ENCODE measurements at regions not wholly inside any gene's neighbourhood (a gene's known extent, or its start where the extent isn't known, plus 50 kb on each side); places are given as distances from the start of the nearest gene placed in this dataset.

GRCh38 chr4:102447413-102447812 lies 53.7 kb upstream of the NFKB1 start:
- peak overlapping the region in 1 of 2 donors; percentile 59 for H3K27ac Mint-ChIP-seq
- H3K4me1 Mint-ChIP-seq: peaks cover 8% of the 10 kb centered on the region in 2 donors
- no peaks in the 10 kb centered on the region for H3K36me3 Mint-ChIP-seq
- DNase-seq (peak in 1 of 2 donors; percentile 26), ATAC-seq (peak; percentile 62 to 71 (median 66))
- intact Hi-C loops (cut with micrococcal nuclease): loop anchor here (5.0 kb wide), 1 partner anchor 650 kb away; the partner anchor contains the start of gene BDH2
- no peaks in the 10 kb centered on the region for H3K27me3 ChIP-seq (ENCODE audit: control insufficient read depth, insufficient read depth, low read length)
- H3K27me3 Mint-ChIP-seq (ENCODE audit: low read depth in 2 of 2): no peaks in the 10 kb centered on the region
- no peak for TF ChIP-seq CTCF (IDR thresholded peaks at IDR 0.05)
- H3K36me3 ChIP-seq (ENCODE audit: control insufficient read depth, insufficient read depth, low read length): no peaks in the 10 kb centered on the region
- no peak overlapping the region for H3K4me3 Mint-ChIP-seq
- no peaks in the 10 kb centered on the region for H3K9me3 Mint-ChIP-seq
- no peaks in the 10 kb centered on the region for H3K9me3 ChIP-seq (ENCODE audit: control insufficient read depth, insufficient read depth, low read length)
- 19% methylated on average over 4 of the region's 4 CpGs for WGBS (ENCODE audit: insufficient coverage)
- no peak overlapping the region for H3K4me3 ChIP-seq (ENCODE audit: low read length)
- H3K4me1 ChIP-seq (ENCODE audit: control insufficient read depth, insufficient read depth, low read length): peaks cover 3% of the 10 kb centered on the region
- no peak overlapping the region for H3K27ac ChIP-seq (ENCODE audit: low read length)

- Histone ChIP-seq H3K4me1 (ENCODE audit: control insufficient read depth, insufficient read depth, low read length) (peaks cover 3% of the 10 kb centered on the region), H3K9me3 (ENCODE audit: control insufficient read depth, insufficient read depth, low read length) (no peaks in the 10 kb centered on the region), H3K27me3 (ENCODE audit: control insufficient read depth, insufficient read depth, low read length) (no peaks in the 10 kb centered on the region), H3K4me3 (ENCODE audit: low read length) (no peak overlapping the region), H3K36me3 (ENCODE audit: control insufficient read depth, insufficient read depth, low read length) (no peaks in the 10 kb centered on the region), H3K27ac (ENCODE audit: low read length) (no peak overlapping the region)
- DNase-seq (peak in 1 of 2 donors; percentile 84), ATAC-seq (peak; percentile 62 to 89 (median 73))
- no peak overlapping the region for H3K27ac Mint-ChIP-seq
- peak; percentile 61 for TF ChIP-seq CTCF (IDR thresholded peaks at IDR 0.05)
- 86% methylated on average over 3 of the region's 4 CpGs for WGBS (ENCODE audit: insufficient coverage)
- no peak overlapping the region for H3K4me3 Mint-ChIP-seq
- no peaks in the 10 kb centered on the region for H3K36me3 Mint-ChIP-seq
- H3K9me3 Mint-ChIP-seq: no peaks in the 10 kb centered on the region
- peaks cover 8% of the 10 kb centered on the region in 2 donors for H3K4me1 Mint-ChIP-seq
- intact Hi-C loops (cut with micrococcal nuclease): loop anchor here (1.0 to 5.0 kb wide), 3 partner anchors 175 to 647 kb away; partner anchors contain the start of gene BDH2
- H3K27me3 Mint-ChIP-seq (ENCODE audit: low read depth in 2 of 2): no peaks in the 10 kb centered on the region
Measured at GRCh38 chr4:102449751-102450352, 51.3 kb upstream of the NFKB1 start.

GRCh38 chr4:102451266-102451665 lies 49.9 kb upstream of the NFKB1 start:
- intact Hi-C loops (cut with micrococcal nuclease): no loop called here
- no peaks in the 10 kb centered on the region for H3K9me3 Mint-ChIP-seq
- H3K27ac Mint-ChIP-seq: no peak overlapping the region

More at GRCh38 chr4:102451266-102451665, 49.9 kb upstream of the NFKB1 start:
- Mint-ChIP-seq H3K27me3 (ENCODE audit: low read depth in 2 of 2) (no peaks in the 10 kb centered on the region), H3K4me1 (peaks cover 8% of the 10 kb centered on the region in 2 donors), H3K36me3 (no peaks in the 10 kb centered on the region), H3K4me3 (no peak overlapping the region)
- Histone ChIP-seq H3K4me3 (ENCODE audit: low read length) (no peak overlapping the region), H3K4me1 (ENCODE audit: control insufficient read depth, insufficient read depth, low read length) (peaks cover 3% of the 10 kb centered on the region), H3K36me3 (ENCODE audit: control insufficient read depth, insufficient read depth, low read length) (no peaks in the 10 kb centered on the region), H3K27me3 (ENCODE audit: control insufficient read depth, insufficient read depth, low read length) (no peaks in the 10 kb centered on the region), H3K27ac (ENCODE audit: low read length) (no peak overlapping the region), H3K9me3 (ENCODE audit: control insufficient read depth, insufficient read depth, low read length) (no peaks in the 10 kb centered on the region)
- ATAC-seq (no peak), DNase-seq (no peak)
- no peak for TF ChIP-seq CTCF (IDR thresholded peaks at IDR 0.05)
- WGBS (ENCODE audit: insufficient coverage): 97% methylated on average over 4 of the region's 4 CpGs
